GM21367 (cell line): ENCODE measurements at regions not wholly inside any gene's neighbourhood (a gene's known extent, or its start where the extent isn't known, plus 50 kb on each side); places are given as distances from the start of the nearest gene placed in this dataset.

Source experiments
- ATAC-seq: cut with Tn5 transposase; IDR thresholded peaks from one replicate; pipeline ENCODE4 v1.9.1; 2021; ENCODE audit not compliant: unreplicated experiment

- ATAC-seq, result no peak
These were observed 267.0 kb upstream of the UMPS start for GRCh38 chr3:124463234-124463633.

GRCh38 chr3:124467980-124468902 lies 262.0 kb upstream of the UMPS start:
- no peak for ATAC-seq

GRCh38 chr3:124469555-124469954 lies 260.7 kb upstream of the UMPS start:
- ATAC-seq, result no peak

GRCh38 chr3:124478830-124479229 lies 251.4 kb upstream of the UMPS start:
- ATAC-seq, result no peak

- ATAC-seq, result no peak
These were observed 246.3 kb upstream of the UMPS start for GRCh38 chr3:124483915-124484470.

GRCh38 chr3:124486324-124486723 lies 243.9 kb upstream of the UMPS start:
- ATAC-seq, result no peak

- ATAC-seq, result no peak
These were observed 240.7 kb upstream of the UMPS start for GRCh38 chr3:124489506-124489905.

- no peak for ATAC-seq
These were observed 239.2 kb upstream of the UMPS start for GRCh38 chr3:124491098-124491497.

- no peak for ATAC-seq
These were observed 238.4 kb upstream of the UMPS start for GRCh38 chr3:124491875-124492274.

- no peak for ATAC-seq
These were observed 237.4 kb upstream of the UMPS start for GRCh38 chr3:124492824-124493223.

- ATAC-seq, result no peak
These were observed 234.2 kb upstream of the UMPS start for GRCh38 chr3:124496061-124496460.

GRCh38 chr3:124497487-124497886 lies 232.8 kb upstream of the UMPS start:
- ATAC-seq, result no peak

GRCh38 chr3:124498891-124499290 lies 231.4 kb upstream of the UMPS start:
- ATAC-seq, result no peak

GRCh38 chr3:124504332-124505059 lies 225.8 kb upstream of the UMPS start:
- no peak for ATAC-seq

- ATAC-seq, result no peak
These were observed 220.4 kb upstream of the UMPS start for GRCh38 chr3:124509884-124510283.

- no peak for ATAC-seq
These were observed 220.0 kb upstream of the UMPS start for GRCh38 chr3:124510290-124510689.

- ATAC-seq, result no peak
These were observed 217.2 kb upstream of the UMPS start for GRCh38 chr3:124512881-124513609.

GRCh38 chr3:124513610-124513997 lies 216.6 kb upstream of the UMPS start:
- no peak for ATAC-seq

- no peak for ATAC-seq
These were observed 215.6 kb upstream of the UMPS start for GRCh38 chr3:124514683-124515082.

- no peak for ATAC-seq
These were observed 213.9 kb upstream of the UMPS start for GRCh38 chr3:124516333-124516732.

- ATAC-seq, result no peak
These were observed 212.9 kb upstream of the UMPS start for GRCh38 chr3:124517306-124517705.
